HG02840 (cell line): ENCODE measurements at regions not wholly inside any gene's neighbourhood (a gene's known extent, or its start where the extent isn't known, plus 50 kb on each side); places are given as distances from the start of the nearest gene placed in this dataset.

ENCODE experiments used
- ATAC-seq: cut with Tn5 transposase; IDR thresholded peaks from one replicate; pipeline ENCODE4 v1.9.1; 2021; ENCODE audit warnings: mild to moderate bottlenecking, moderate library complexity, moderate number of reproducible peaks; ENCODE audit not compliant: unreplicated experiment, low FRiP score

GRCh38 chr18:78010363-78010762, 760.7 kb downstream of the GALR1 start:
- ATAC-seq = no peak

GRCh38 chr18:78017869-78018268, 768.2 kb downstream of the GALR1 start:
- ATAC-seq = no peak

DNA sequence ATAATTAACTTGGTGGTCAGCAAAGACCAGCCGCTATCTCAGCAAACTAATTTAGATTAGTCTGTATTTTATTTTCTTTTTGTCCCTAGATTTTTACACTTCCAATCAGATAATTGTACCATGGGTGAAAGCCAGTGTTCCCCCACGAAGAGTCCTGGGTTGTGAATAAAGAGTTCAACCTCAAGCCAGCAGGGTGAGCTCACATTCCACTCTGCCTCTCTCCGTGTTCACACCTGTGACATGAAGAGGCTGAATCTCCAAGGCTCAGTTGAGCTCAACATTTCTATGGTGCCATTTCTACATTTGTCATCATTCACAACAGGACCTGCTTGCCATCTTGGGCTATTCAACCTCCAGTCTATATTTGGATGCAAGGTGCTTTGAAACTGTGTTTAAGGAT, 771.5 kb downstream of the GALR1 start:
- no peak for ATAC-seq

DNA sequence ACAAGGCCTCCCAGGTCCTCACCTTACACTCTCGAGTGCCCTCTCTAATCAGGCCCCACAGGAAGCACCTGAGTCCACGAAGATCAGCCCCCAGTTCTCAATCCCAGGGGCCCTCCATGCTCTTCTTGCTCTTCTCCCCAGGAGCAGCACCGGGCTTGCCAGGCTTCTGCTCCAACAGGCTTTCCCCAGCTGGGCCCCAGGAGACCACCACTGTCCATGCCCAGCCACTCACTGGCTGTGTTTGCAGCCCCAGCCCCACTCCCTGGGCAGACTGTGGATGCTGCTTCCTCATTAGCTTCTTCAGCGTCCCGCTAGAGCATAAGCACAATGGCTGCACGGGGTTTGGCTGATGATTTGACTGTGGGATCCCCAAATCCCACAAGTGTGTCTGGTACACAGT, 781.9 kb downstream of the GALR1 start:
- no peak for ATAC-seq

DNA sequence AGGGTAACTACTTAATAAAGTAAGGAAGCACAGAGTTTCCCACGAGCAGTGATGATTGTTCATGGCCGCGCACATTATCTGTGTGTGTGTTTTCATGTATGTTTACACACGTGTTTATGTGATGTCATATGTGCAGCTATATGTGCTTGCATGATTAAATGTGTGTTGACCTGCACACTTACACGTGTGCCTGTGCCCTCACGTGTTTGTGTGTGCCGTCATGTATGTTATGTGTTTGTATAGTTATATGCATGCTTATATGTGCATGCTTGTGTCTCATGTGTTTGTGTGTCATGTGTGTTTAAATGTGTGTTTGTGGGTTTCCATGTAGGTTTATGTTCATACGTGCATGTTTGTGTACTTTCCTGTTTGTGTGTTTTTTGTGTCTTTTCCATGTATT, 782.3 kb downstream of the GALR1 start:
- ATAC-seq = no peak

DNA sequence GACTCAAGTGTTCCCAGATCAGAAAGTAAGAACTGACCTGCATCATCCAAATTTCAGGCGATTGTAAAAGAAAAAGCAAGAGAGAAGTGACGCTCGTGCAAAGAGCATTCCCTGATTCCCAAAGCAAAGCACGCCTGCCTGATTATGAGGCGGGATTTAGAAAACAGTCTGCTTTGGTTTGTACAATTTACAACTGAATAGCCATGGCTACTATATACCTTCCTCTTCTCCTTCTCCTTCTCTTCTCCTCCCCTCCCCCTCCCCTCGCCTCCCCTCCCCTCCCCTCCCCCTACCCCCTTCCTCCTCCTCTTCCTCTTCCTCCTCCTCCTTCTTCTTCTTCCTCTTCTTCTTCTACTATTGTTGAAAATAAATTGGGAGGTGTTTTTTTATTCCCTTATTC, 782.9 kb downstream of the GALR1 start:
- no peak for ATAC-seq

GRCh38 chr18:78034755-78035154, 785.1 kb downstream of the GALR1 start:
- no peak for ATAC-seq

GRCh38 chr18:78041218-78041617, 791.6 kb downstream of the GALR1 start:
- no peak for ATAC-seq

- ATAC-seq = no peak
Measured at GRCh38 chr18:78046631-78047030, 797.0 kb downstream of the GALR1 start.

DNA sequence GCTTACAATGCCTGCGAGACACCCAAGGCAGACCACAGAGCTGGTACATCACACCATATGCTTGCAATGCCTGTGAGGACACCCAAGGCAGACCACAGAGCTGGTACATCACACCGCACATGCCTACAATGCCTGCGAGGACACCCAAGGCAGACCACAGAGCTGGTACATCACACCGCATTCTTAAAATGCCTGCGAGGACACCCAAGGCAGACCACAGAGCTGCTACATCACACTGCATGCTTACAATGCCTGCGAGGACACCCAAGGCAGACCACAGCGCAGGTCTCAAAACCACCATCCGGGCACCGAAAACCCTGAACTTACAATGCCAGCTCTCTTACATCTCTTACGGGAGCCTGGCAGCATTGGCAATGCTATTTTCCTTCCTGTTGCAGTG, 799.6 kb downstream of the GALR1 start:
- no peak for ATAC-seq

GRCh38 chr18:78054801-78055200, 805.2 kb downstream of the GALR1 start:
- no peak for ATAC-seq

DNA sequence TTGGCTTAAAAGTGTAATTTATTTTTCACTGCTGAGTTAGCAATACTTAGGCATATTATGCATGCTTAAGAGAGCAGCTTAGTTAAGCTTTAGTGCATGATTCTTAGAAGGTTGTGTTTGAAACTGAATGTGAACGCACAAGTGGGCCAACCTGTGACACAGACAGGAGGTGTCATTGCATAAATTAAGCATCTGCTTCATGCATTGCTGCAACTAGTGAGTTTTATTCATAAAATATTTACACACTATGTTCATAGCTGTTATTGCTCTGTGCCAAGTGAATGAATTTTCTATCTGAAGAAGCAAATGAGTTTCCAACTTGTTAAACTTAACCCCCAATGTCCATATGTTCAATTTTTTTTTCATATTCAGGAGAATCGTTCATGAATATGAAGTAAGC, 806.4 kb downstream of the GALR1 start:
- ATAC-seq = no peak

DNA sequence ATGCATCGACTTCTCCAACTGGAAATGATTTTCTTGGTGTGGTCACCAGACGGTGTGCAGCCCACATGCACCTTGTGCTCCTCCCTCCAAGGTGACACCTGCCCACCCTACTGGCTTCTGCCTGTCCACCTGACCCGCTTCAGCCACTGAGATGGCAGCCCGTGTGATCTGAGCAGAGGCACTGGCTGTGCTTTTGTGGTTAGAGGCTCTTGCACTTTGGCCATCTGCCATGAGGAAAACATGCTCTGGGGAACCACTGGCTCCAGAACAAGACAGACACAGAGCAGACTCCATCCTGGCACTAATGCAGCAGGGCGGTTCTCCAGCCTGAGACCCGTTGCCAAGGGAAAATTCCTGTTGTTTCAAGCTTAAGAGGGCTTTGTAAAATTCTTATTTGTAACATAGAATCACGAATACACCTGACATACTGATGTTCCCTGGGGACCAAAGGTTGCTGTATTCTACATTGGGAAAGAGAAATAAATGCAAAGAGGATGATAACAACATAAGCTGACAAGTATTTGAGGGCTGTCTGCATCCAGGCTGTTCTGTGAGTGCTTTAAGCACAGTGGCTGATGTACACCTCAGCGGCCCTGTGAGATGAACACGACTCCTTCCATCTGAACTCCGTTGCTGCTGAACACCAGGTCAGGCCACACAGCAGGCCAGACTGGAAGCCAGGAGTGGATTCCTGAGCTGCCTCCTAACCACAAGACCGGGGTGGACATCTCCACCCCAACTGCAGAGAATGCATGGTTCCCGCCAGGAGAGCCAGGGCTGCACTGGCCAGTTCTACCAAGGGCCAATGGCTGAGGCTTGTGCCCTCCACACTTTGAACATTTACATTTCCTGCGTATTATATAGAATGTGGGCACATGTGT, 820.4 kb downstream of the GALR1 start:
- no peak for ATAC-seq

GRCh38 chr18:78071166-78071710, 821.6 kb downstream of the GALR1 start:
- ATAC-seq = no peak

DNA sequence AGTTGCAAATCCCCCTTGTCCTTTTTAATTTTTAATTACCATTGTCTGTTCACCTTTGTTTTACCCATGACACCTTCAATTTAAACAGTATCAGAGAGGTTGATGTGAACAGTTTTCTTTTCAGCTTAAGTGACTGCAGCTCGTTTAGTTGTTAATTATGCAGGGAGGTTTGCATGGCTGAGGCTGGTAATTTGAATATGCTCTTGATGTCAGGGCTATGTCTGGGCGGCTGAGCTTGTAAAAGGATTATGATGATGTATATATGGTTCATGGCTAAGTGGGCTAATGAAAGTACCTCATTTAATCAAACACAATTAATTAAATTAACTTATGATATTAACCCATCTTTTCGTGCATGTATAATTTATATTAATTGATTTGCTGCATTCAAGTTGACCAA, 822.1 kb downstream of the GALR1 start:
- no peak for ATAC-seq

- ATAC-seq = no peak
Measured at GRCh38 chr18:78072375-78072774, 822.7 kb downstream of the GALR1 start.

DNA sequence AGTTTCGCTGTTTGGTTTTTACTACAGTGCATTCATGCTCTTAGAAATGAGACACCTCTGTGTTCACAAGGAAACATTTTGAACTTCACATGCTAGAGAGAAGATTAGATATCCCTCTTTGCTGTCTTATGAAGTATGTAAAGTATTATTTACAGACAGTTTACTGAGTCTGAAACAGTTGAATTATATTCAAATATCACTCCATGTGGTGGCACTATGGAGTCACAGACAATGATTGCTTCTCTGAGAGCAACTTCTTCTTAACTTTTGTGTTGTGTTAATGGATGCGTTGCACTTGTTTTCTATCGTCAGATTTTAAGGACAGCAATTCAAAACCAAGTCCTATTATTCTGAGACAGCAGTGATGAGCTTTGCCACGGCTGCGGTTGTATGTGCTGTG, 823.6 kb downstream of the GALR1 start:
- no peak for ATAC-seq

GRCh38 chr18:78074400-78075020, 824.9 kb downstream of the GALR1 start:
- no peak for ATAC-seq

GRCh38 chr18:78080081-78080480, 830.4 kb downstream of the GALR1 start:
- ATAC-seq = no peak

GRCh38 chr18:78080761-78081160, 831.1 kb downstream of the GALR1 start:
- ATAC-seq = no peak

- ATAC-seq = no peak
Measured at GRCh38 chr18:78082816-78083215, 833.2 kb downstream of the GALR1 start.
